ENCODE measurements at regions not wholly inside any gene's neighbourhood (a gene's known extent, or its start where the extent isn't known, plus 50 kb on each side); places are given as distances from the start of the nearest gene placed in this dataset.

DNA sequence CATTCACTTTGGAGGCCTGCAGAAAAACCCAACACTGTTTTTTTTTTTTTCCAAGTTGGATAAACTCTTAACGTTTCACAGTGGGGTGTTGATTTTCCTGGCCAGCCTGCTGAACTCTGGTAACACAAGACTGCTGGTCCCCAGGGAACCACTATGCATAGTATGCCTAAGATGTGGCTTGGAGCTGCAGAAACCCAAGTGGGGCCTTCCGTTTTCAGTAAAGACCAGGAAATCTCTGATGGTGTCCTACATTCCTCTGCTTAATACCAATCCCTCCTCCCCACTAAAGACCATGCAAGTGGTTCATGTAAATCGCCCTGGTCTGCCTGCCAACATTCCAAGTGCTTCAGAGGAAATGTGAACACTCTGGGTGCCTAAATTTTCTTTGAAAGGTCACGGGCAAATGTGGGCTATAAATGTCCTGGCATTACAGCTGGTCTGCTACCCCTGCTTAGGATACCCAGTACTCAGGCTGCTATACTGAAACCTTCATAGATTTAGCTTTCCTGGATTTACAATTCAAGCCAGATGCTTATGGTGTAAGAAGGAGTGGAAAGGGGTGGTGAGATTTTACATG, 615.4 kb downstream of the MAFB start:
- no peaks in the 10 kb centered on the region for H3K36me3 ChIP-seq (ENCODE audit: control insufficient read depth, insufficient read depth, low read length)
- 33% methylated on average over 3 of the region's 4 CpGs for WGBS (ENCODE audit: insufficient coverage)
- peak in 1 of 6 donors; percentile 36 for DNase-seq (ENCODE audit: low read depth in 4 of 6, low spot score in 6 of 6)
- no peak overlapping the region for H3K4me3 ChIP-seq (ENCODE audit: low read depth, low read length)
- no peaks in the 10 kb centered on the region for H3K27me3 ChIP-seq (ENCODE audit: control insufficient read depth, insufficient read depth, low read length)
- H3K4me1 ChIP-seq (ENCODE audit: control insufficient read depth, insufficient read depth, low read length) = no peaks in the 10 kb centered on the region
- no peak overlapping the region for H3K27ac ChIP-seq (ENCODE audit: low read depth, low read length)
- no peaks in the 10 kb centered on the region for H3K9me3 ChIP-seq (ENCODE audit: control insufficient read depth, insufficient read depth, low read length)

- H3K4me3 ChIP-seq (ENCODE audit: low read depth, low read length) = no peak overlapping the region
- no peak overlapping the region for H3K27ac ChIP-seq (ENCODE audit: low read depth, low read length)
- H3K27me3 ChIP-seq (ENCODE audit: control insufficient read depth, insufficient read depth, low read length) = no peaks in the 10 kb centered on the region
- H3K36me3 ChIP-seq (ENCODE audit: control insufficient read depth, insufficient read depth, low read length) = no peaks in the 10 kb centered on the region
- H3K4me1 ChIP-seq (ENCODE audit: control insufficient read depth, insufficient read depth, low read length) = no peaks in the 10 kb centered on the region
- no peak for DNase-seq (ENCODE audit: low read depth in 4 of 6, low spot score in 6 of 6)
- no peaks in the 10 kb centered on the region for H3K9me3 ChIP-seq (ENCODE audit: control insufficient read depth, insufficient read depth, low read length)
- WGBS (ENCODE audit: insufficient coverage) = no CpG with 5 or more reads among the region's 2 CpGs
These were observed 616.1 kb downstream of the MAFB start for GRCh38 chr20:40072907-40073306.

- Histone ChIP-seq H3K4me3 (ENCODE audit: low read depth, low read length) (no peak overlapping the region), H3K36me3 (ENCODE audit: control insufficient read depth, insufficient read depth, low read length) (no peaks in the 10 kb centered on the region), H3K27me3 (ENCODE audit: control insufficient read depth, insufficient read depth, low read length) (no peaks in the 10 kb centered on the region), H3K27ac (ENCODE audit: low read depth, low read length) (no peak overlapping the region), H3K9me3 (ENCODE audit: control insufficient read depth, insufficient read depth, low read length) (peaks cover 4% of the 10 kb centered on the region), H3K4me1 (ENCODE audit: control insufficient read depth, insufficient read depth, low read length) (no peaks in the 10 kb centered on the region)
- no CpG with 5 or more reads among the region's 1 CpG for WGBS (ENCODE audit: insufficient coverage)
- no peak for DNase-seq (ENCODE audit: low read depth in 4 of 6, low spot score in 6 of 6)
These were observed 632.9 kb downstream of the MAFB start for GRCh38 chr20:40056171-40056570.

DNA sequence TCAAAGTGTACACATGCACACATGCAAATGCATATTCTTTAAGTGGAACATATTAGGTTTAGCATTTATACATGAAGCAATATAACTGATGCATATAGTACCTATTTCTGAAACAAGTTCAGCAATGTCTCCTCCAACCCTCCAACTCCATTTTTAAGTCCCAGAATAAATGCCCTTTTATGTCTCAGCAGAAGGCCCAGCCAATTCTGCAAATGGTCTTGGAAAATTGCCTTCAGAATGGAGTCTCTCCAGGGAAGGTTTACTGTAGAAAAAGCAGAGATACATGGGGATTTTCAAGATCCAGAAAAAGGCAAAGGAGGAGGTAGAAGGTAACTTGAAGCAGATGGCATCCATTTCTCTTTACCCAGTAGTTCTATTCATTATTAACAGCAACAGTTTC, 633.3 kb downstream of the MAFB start:
- no peak overlapping the region for H3K27ac ChIP-seq (ENCODE audit: low read depth, low read length)
- H3K27me3 ChIP-seq (ENCODE audit: control insufficient read depth, insufficient read depth, low read length) = no peaks in the 10 kb centered on the region
- no peaks in the 10 kb centered on the region for H3K4me1 ChIP-seq (ENCODE audit: control insufficient read depth, insufficient read depth, low read length)
- DNase-seq (ENCODE audit: low read depth in 4 of 6, low spot score in 6 of 6) = peak in 2 of 6 donors; percentile 51
- H3K9me3 ChIP-seq (ENCODE audit: control insufficient read depth, insufficient read depth, low read length) = peaks cover 1% of the 10 kb centered on the region
- H3K4me3 ChIP-seq (ENCODE audit: low read depth, low read length) = no peak overlapping the region
- H3K36me3 ChIP-seq (ENCODE audit: control insufficient read depth, insufficient read depth, low read length) = no peaks in the 10 kb centered on the region

DNA sequence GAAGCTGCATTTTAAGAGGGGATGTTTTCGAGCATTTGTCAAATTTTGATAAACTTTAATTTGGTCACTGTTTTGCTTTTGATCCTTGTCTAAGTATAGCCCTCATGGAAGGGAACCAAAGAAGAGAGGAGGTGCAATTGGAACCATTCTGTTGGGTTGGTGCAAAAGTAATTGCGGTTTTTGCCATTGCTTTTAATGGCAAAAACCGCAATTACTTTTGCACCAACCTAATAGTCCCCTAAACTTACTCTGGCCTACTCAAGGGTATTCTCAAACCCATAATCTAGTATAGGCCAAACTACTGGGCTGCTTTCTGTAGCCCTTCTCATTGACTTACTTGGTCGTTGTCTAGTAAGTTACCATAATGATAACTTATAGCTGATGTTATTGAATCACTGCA, 634.7 kb downstream of the MAFB start:
- Histone ChIP-seq H3K4me1 (ENCODE audit: control insufficient read depth, insufficient read depth, low read length) (no peaks in the 10 kb centered on the region), H3K27me3 (ENCODE audit: control insufficient read depth, insufficient read depth, low read length) (no peaks in the 10 kb centered on the region), H3K4me3 (ENCODE audit: low read depth, low read length) (no peak overlapping the region), H3K36me3 (ENCODE audit: control insufficient read depth, insufficient read depth, low read length) (no peaks in the 10 kb centered on the region), H3K27ac (ENCODE audit: low read depth, low read length) (no peak overlapping the region), H3K9me3 (ENCODE audit: control insufficient read depth, insufficient read depth, low read length) (no peaks in the 10 kb centered on the region)
- WGBS (ENCODE audit: insufficient coverage) = 0% methylated on average over 1 of the region's 4 CpGs
- DNase-seq (ENCODE audit: low read depth in 4 of 6, low spot score in 6 of 6) = no peak

DNA sequence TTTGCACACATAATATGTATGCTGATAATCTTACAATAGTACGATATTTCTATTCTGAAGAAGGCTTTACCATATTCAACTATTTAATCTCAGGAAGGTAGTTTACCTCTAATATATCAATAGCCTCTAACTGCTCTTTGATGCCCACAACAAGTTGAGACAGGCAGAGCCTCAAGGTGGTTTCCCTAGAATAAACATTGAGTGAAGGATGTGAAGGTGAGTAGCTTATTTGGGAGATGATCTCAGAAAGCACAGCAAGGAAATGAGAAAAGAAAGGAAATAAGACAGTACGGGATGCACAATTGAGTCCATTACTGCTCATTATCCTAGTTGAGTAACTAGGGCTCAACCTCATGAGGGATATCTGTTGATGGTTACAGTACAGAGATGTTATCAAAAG, 638.4 kb downstream of the MAFB start:
- Histone ChIP-seq H3K36me3 (ENCODE audit: control insufficient read depth, insufficient read depth, low read length) (no peaks in the 10 kb centered on the region), H3K4me1 (ENCODE audit: control insufficient read depth, insufficient read depth, low read length) (no peaks in the 10 kb centered on the region), H3K4me3 (ENCODE audit: low read depth, low read length) (no peak overlapping the region), H3K27ac (ENCODE audit: low read depth, low read length) (no peak overlapping the region), H3K27me3 (ENCODE audit: control insufficient read depth, insufficient read depth, low read length) (no peaks in the 10 kb centered on the region), H3K9me3 (ENCODE audit: control insufficient read depth, insufficient read depth, low read length) (no peaks in the 10 kb centered on the region)
- 88% methylated on average over 1 of the region's 2 CpGs for WGBS (ENCODE audit: insufficient coverage)
- no peak for DNase-seq (ENCODE audit: low read depth in 4 of 6, low spot score in 6 of 6)

DNA sequence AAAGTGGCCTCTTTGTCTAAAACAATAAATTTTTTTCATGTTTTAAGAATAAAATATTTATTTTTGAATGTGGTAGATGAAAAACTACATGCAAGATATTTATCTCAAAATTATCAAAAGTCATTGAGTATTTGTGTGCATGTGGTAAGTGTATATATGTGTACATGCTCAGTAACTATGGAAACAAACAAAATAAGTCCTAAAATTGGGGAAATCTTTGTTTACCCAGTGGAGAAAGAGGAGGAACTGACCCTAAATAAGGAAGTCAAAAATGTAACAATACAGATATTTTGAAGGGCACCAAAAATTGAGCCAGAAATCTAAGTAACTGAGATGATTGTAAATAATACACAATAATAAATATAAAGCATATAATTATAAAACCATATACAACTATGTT, 639.2 kb downstream of the MAFB start:
- Histone ChIP-seq H3K4me1 (ENCODE audit: control insufficient read depth, insufficient read depth, low read length) (no peaks in the 10 kb centered on the region), H3K9me3 (ENCODE audit: control insufficient read depth, insufficient read depth, low read length) (no peaks in the 10 kb centered on the region), H3K4me3 (ENCODE audit: low read depth, low read length) (no peak overlapping the region), H3K36me3 (ENCODE audit: control insufficient read depth, insufficient read depth, low read length) (no peaks in the 10 kb centered on the region), H3K27ac (ENCODE audit: low read depth, low read length) (no peak overlapping the region), H3K27me3 (ENCODE audit: control insufficient read depth, insufficient read depth, low read length) (no peaks in the 10 kb centered on the region)
- no peak for DNase-seq (ENCODE audit: low read depth in 4 of 6, low spot score in 6 of 6)

DNA sequence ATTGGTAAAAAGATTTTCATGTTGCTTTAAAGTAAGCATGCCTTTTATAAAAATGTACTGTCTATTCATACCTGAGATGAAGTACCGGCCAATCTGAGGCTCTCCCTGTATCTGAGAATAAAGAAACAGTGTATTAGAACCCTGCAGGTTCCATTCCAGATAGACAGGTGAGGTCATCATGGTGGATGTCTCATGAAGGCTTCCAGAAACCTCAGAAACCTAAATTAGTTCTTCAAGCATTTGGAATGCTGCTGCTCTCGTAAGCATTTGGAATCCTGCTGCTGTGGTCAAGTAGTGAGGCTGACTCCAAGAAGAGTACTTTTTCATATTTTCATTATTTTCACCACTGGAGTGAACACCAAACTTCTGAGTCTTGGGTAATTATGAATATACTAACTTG, 642.3 kb downstream of the MAFB start:
- 100% methylated on average over 1 of the region's 2 CpGs for WGBS (ENCODE audit: insufficient coverage)
- no peaks in the 10 kb centered on the region for H3K9me3 ChIP-seq (ENCODE audit: control insufficient read depth, insufficient read depth, low read length)
- H3K36me3 ChIP-seq (ENCODE audit: control insufficient read depth, insufficient read depth, low read length) = no peaks in the 10 kb centered on the region
- no peaks in the 10 kb centered on the region for H3K4me1 ChIP-seq (ENCODE audit: control insufficient read depth, insufficient read depth, low read length)
- no peak overlapping the region for H3K27ac ChIP-seq (ENCODE audit: low read depth, low read length)
- no peak for DNase-seq (ENCODE audit: low read depth in 4 of 6, low spot score in 6 of 6)
- no peak overlapping the region for H3K4me3 ChIP-seq (ENCODE audit: low read depth, low read length)
- H3K27me3 ChIP-seq (ENCODE audit: control insufficient read depth, insufficient read depth, low read length) = no peaks in the 10 kb centered on the region

GRCh38 chr20:40037511-40037910, 651.5 kb downstream of the MAFB start:
- H3K36me3 ChIP-seq (ENCODE audit: control insufficient read depth, insufficient read depth, low read length) = no peaks in the 10 kb centered on the region
- no peaks in the 10 kb centered on the region for H3K27me3 ChIP-seq (ENCODE audit: control insufficient read depth, insufficient read depth, low read length)
- H3K9me3 ChIP-seq (ENCODE audit: control insufficient read depth, insufficient read depth, low read length) = no peaks in the 10 kb centered on the region
- no peaks in the 10 kb centered on the region for H3K4me1 ChIP-seq (ENCODE audit: control insufficient read depth, insufficient read depth, low read length)
- DNase-seq (ENCODE audit: low read depth in 4 of 6, low spot score in 6 of 6) = no peak
- no CpG with 5 or more reads among the region's 1 CpG for WGBS (ENCODE audit: insufficient coverage)
- H3K27ac ChIP-seq (ENCODE audit: low read depth, low read length) = no peak overlapping the region
- H3K4me3 ChIP-seq (ENCODE audit: low read depth, low read length) = no peak overlapping the region

- H3K9me3 ChIP-seq (ENCODE audit: control insufficient read depth, insufficient read depth, low read length) = no peaks in the 10 kb centered on the region
- no peaks in the 10 kb centered on the region for H3K4me1 ChIP-seq (ENCODE audit: control insufficient read depth, insufficient read depth, low read length)
- H3K27ac ChIP-seq (ENCODE audit: low read depth, low read length) = no peak overlapping the region
- H3K27me3 ChIP-seq (ENCODE audit: control insufficient read depth, insufficient read depth, low read length) = peaks cover 2% of the 10 kb centered on the region
- DNase-seq (ENCODE audit: low read depth in 4 of 6, low spot score in 6 of 6) = no peak
- no peaks in the 10 kb centered on the region for H3K36me3 ChIP-seq (ENCODE audit: control insufficient read depth, insufficient read depth, low read length)
- 94% methylated on average over 2 of the region's 2 CpGs for WGBS (ENCODE audit: insufficient coverage)
- no peak overlapping the region for H3K4me3 ChIP-seq (ENCODE audit: low read depth, low read length)
These were observed 659.4 kb downstream of the MAFB start for GRCh38 chr20:40029589-40029988.
